ENCODE measurements at regions not wholly inside any gene's neighbourhood (a gene's known extent, or its start where the extent isn't known, plus 50 kb on each side); places are given as distances from the start of the nearest gene placed in this dataset.

GRCh38 chr9:80516679-80517078 is 944.9 kb downstream of the TLE4 start:
- TF ChIP-seq EZH2 (IDR thresholded peaks at IDR 0.05; ENCODE audit: low read depth): no peak
- no peak for TF ChIP-seq CTCF (conservative IDR thresholded peaks at IDR 0.05)
- no peaks in the 10 kb centered on the region for H3K36me3 ChIP-seq (ENCODE audit: low read depth)
- H4K20me1 ChIP-seq (ENCODE audit: insufficient read depth): no peaks in the 10 kb centered on the region
- DNase-seq: no peak
- no peaks in the 10 kb centered on the region for H3K4me1 ChIP-seq (replicated peaks; ENCODE audit: insufficient read depth)
- no peaks in the 10 kb centered on the region for H3K79me2 ChIP-seq (ENCODE audit: low read depth)
- no peak overlapping the region for H3K4me2 ChIP-seq
- ChIA-PET POLR2A (ENCODE audit: unreplicated experiment) (no interaction called here), CTCF (no interaction called here)
- intact Hi-C loops (cut with micrococcal nuclease; ENCODE audit: unreplicated experiment): no loop called here
- H3K9me3 ChIP-seq (ENCODE audit: insufficient read depth, low read depth): no peaks in the 10 kb centered on the region
- H3K4me3 ChIP-seq: no peak overlapping the region
- no peaks in the 10 kb centered on the region for H3F3A ChIP-seq (ENCODE audit: insufficient read depth, low read depth)
- peaks cover 4% of the 10 kb centered on the region; the same call in 1 of the 2 replicates for H3K27me3 ChIP-seq (ENCODE audit: insufficient read depth, low read depth)
- no peak overlapping the region for H2AFZ ChIP-seq
- H3K9me2 ChIP-seq (ENCODE audit: insufficient read depth): no peaks in the 10 kb centered on the region
- no peak overlapping the region for H3K27ac ChIP-seq
- BruUV-seq (replicated peaks): no TSS peak

GRCh38 chr9:80509358-80509757 is 937.6 kb downstream of the TLE4 start:
- no peak for DNase-seq
- no peaks in the 10 kb centered on the region for H3K9me2 ChIP-seq (ENCODE audit: insufficient read depth)
- no peaks in the 10 kb centered on the region for H3K79me2 ChIP-seq (ENCODE audit: low read depth)
- H3K4me3 ChIP-seq: no peak overlapping the region
- H3K4me2 ChIP-seq: no peak overlapping the region
- H3K27me3 ChIP-seq (ENCODE audit: insufficient read depth, low read depth): no peaks in the 10 kb centered on the region
- no peaks in the 10 kb centered on the region for H3F3A ChIP-seq (ENCODE audit: insufficient read depth, low read depth)
- no peaks in the 10 kb centered on the region for H3K9me3 ChIP-seq (ENCODE audit: insufficient read depth, low read depth)
- intact Hi-C loops (cut with micrococcal nuclease; ENCODE audit: unreplicated experiment): no loop called here
- H2AFZ ChIP-seq: no peak overlapping the region
- no peaks in the 10 kb centered on the region for H3K4me1 ChIP-seq (replicated peaks; ENCODE audit: insufficient read depth)
- H4K20me1 ChIP-seq (ENCODE audit: insufficient read depth): no peaks in the 10 kb centered on the region
- TF ChIP-seq EZH2 (IDR thresholded peaks at IDR 0.05; ENCODE audit: low read depth) (no peak), CTCF (conservative IDR thresholded peaks at IDR 0.05) (peak; percentile 52)
- no peaks in the 10 kb centered on the region for H3K36me3 ChIP-seq (ENCODE audit: low read depth)
- CTCF ChIA-PET: no interaction called here
- POLR2A ChIA-PET (ENCODE audit: unreplicated experiment): interaction anchor here (0.7 kb wide), 1 partner anchor 1112 kb away, joined by 3 read pairs; no protein-coding TSS in a partner anchor
- BruUV-seq (replicated peaks): no TSS peak
- no peak overlapping the region for H3K27ac ChIP-seq

- Histone ChIP-seq H2AFZ (no peak overlapping the region), H3K27ac (no peak overlapping the region), H3K4me1 (replicated peaks; ENCODE audit: insufficient read depth) (no peaks in the 10 kb centered on the region), H3F3A (ENCODE audit: insufficient read depth, low read depth) (no peaks in the 10 kb centered on the region), H3K79me2 (ENCODE audit: low read depth) (no peaks in the 10 kb centered on the region), H3K9me2 (ENCODE audit: insufficient read depth) (no peaks in the 10 kb centered on the region), H3K27me3 (ENCODE audit: insufficient read depth, low read depth) (no peaks in the 10 kb centered on the region), H3K4me3 (no peak overlapping the region), H3K4me2 (no peak overlapping the region), H3K9me3 (ENCODE audit: insufficient read depth, low read depth) (no peaks in the 10 kb centered on the region), H3K36me3 (ENCODE audit: low read depth) (no peaks in the 10 kb centered on the region), H4K20me1 (ENCODE audit: insufficient read depth) (no peaks in the 10 kb centered on the region)
- DNase-seq: no peak
- no TSS peak for BruUV-seq (replicated peaks)
- ChIA-PET CTCF (no interaction called here), POLR2A (ENCODE audit: unreplicated experiment) (interaction anchor here (0.6 kb wide), 1 partner anchor 1186 kb away, joined by 7 read pairs; no protein-coding TSS in a partner anchor)
- TF ChIP-seq CTCF (conservative IDR thresholded peaks at IDR 0.05) (no peak), EZH2 (IDR thresholded peaks at IDR 0.05; ENCODE audit: low read depth) (no peak)
- intact Hi-C loops (cut with micrococcal nuclease; ENCODE audit: unreplicated experiment): no loop called here
Observed at GRCh38 chr9:80507611-80508010, 935.8 kb downstream of the TLE4 start.
